HG03439 (cell line): ENCODE measurements at regions not wholly inside any gene's neighbourhood (a gene's known extent, or its start where the extent isn't known, plus 50 kb on each side); places are given as distances from the start of the nearest gene placed in this dataset.
A peak's percentile ranks its signal among the peaks of the same experiment; 100 is the strongest.
"Not testable (repeated sequence)": the region's sequence is repeated elsewhere in the genome, so short reads cannot be mapped to it uniquely, and the experiment has no call there.

Experiments used
- ATAC-seq: cut with Tn5 transposase; IDR thresholded peaks from one replicate; pipeline ENCODE4 v1.9.1; 2021; ENCODE audit warnings: mild to moderate bottlenecking, moderate library complexity; ENCODE audit not compliant: unreplicated experiment

DNA sequence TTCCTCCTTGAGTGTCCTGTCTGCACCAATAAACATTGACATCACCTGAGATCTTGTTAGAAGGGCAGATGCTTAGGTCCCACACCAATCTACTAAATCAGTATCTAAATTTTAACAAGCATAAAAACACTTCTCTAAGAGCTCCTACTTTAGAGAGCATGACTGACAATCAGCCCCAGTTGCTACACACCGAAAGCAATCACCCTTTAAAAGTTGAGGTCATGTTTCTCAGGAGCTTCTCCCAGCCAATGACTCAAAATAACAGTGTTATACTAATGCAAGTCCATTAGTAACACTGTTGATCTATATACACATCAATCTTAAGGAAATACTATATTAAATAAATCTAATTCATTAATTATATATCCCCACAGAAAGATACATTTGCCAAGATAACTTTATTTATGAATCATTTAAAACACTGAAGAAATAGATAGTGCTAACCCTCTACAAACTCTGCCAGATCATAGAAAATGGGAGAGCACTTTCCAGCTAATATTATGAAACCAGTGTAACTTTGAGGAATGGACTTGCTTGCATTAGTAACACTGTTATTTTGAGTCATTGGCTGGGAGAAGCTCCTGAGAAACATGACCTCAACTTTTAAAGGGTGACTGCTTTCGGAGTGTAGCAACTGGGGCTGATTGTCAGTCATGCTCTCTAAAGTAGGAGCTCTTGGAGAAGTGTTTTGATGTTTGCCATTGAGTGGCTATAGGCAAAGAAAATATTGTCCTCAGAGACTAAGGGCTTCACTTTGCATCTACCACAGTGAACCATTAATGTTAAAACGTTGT is 109.8 kb upstream of the HDX start:
- no peak for ATAC-seq

DNA sequence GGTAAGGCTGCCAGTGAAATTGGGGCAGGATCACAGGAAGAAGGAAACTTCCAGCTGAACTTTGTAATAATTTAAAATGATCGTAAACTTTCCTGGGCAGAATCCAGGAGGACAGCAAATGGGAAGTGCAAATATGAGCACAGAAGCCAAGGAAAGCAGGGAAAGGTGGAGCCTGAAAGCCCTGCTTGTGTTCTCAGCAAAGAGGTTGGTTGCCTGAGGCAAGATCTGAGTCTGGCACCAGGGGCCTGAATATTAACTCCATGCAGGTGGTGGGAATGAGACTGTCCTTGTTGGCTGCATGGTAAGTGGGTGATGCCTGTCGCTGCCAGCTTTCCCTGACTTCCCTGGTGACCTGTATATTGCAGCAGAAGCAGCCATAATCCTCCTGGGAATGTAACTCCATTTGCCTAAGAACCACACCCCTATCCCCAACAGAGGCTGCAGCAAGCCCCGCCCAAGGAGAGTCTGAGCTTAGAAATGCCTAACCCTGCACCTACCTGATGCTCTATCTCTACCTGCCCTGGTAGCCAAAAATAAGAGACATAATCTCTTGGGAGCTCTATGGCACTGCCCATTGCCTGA is 132.0 kb upstream of the HDX start:
- no peak for ATAC-seq

DNA sequence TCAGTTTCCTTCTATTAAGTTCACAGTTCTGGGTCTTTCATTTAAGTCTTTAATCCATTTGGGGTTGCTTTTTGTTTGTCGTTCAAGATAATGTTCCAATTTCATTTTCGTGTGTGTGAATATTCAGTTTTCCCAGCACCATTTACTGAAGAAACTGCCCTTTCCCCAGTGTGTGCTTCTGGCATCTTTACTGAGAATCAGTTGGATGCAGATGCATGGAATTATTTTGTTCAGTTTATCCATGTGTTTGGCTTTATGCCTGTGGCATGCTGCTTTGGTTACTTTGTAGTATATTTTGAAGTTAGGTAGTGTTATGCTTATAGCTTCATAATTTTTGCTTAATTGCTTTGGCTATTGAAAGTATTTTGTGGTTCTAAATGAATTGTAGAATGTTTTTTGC is 163.8 kb upstream of the HDX start:
- ATAC-seq: no peak

DNA sequence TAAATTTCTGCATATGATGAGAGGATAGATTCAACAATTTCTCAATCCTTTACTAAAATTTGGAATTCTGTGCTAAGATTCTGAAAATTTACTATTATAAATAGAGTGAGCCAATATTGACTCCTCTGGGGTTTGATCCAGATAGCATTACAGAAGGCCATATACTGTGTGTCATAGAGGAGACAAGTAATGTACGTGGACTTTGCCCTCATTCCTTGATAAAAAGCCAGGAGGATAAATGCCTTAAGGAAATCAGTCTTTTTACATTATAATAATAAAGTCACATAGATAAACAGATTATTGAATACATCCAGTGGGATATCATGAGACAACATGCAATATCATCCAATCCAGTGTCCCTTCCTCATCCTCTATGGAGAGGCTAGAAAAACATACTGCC is 188.0 kb upstream of the HDX start:
- ATAC-seq: no peak

DNA sequence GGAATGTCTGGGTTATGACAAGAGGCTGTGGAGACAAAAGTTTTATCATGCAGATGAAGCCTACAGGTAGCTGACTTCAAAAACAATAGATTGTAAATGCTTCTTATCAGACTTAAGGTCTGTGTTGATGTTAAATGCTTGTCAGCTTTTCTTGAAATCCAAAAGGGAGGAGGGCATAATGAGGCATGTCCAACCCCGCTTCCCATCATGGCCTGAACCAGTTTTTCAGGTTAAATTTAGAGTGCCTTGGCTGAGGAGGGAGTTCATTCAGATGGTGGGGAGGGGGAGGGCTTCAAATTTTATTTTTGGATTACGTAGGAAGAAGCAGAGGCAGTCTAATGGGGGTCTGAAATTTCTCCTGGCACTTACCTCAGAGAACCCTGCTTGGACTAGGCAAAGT is 207.7 kb upstream of the HDX start:
- ATAC-seq: no peak

DNA sequence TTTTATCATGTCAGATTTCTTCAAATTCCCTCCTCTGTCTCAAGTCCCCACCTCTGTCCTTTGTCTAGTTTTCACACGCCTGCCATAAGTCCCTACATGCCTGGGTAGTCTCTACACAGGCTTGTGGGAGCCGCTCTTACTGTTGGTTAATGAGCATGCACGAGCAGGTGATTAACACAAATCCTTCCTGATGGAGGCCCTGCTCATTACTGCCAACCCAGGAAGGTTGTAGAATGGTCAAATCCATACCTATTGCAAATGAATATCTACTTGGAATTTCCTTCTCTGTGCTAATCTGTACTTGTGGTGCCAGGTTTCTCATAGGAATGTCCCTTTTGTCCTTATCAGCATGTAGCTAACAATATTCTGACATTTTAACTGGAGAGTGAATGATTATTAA is 208.4 kb upstream of the HDX start:
- no peak for ATAC-seq

DNA sequence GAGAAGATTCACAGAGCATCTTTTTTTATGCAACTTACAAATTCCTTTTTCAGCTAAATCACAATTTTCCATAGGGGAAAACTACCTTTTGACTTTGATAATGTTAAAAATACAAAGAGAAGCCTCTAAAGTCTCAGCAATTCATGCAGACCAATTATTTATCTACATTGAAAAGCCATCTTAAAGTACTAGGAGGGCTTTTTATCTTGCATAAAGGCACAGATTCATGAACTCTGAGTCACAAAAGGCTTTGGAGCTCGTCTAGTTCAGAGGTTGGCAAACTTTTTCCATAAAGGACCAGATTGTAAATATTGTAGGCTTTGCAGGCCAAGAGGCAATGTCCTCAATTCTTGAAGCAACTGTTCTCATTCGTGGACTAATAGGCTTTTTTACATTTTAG is 210.4 kb upstream of the HDX start:
- no peak for ATAC-seq

DNA sequence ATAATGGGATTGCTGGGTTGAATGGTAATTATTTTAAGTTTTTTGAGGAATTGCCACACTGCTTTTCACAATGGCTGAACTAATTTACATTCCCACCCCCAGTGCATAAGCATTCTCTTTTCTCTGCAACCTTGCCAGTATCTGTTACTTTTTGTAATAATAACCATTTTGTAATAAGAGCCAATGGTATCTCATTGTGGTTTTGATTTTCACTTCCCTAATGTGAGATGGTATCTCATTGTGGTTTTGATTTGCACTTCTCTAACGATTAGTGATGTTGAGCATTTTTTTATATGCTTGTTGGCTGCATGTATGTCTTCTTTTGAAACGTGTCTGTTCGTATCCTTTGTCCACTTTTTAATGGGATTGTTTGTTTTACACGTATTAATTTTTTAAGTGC is 213.1 kb upstream of the HDX start:
- ATAC-seq: no peak

DNA sequence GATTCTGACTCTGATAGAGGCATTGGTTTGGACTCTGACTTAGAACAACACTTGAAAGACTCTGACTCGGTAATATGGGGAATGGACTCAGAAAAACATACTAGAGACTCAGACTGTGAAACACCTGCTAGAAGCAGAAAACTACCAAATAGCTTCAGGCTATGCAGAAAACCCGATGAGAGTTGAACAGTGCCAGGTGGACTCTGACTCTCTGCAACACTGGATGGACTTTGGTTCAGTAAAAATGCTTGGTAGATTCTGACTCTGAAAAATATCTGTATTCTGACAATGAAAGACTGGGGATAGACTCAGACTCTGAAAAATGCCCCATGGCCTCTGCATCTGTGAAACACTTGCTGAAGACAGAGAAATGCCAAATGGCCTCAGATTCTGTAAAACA is 215.1 kb upstream of the HDX start:
- no peak for ATAC-seq

DNA sequence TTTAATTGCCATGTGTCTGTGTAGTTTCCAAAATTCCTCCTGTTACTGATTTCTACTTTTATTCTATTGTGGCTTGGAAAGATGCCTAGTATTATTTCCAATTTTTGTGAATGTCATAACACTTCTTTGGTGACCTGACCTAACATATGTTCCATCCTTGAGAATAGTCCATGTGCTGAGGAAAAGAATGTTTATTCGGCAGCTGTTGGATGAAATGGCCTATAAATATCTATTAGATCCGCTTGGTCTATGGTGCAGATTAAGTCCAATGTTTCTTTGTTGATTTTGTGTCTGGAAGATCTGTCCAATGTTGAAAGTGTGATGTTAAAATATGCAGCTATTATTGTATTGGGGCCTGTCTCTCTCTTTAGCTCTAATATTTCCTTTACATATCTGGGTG is 219.2 kb upstream of the HDX start:
- no peak for ATAC-seq

DNA sequence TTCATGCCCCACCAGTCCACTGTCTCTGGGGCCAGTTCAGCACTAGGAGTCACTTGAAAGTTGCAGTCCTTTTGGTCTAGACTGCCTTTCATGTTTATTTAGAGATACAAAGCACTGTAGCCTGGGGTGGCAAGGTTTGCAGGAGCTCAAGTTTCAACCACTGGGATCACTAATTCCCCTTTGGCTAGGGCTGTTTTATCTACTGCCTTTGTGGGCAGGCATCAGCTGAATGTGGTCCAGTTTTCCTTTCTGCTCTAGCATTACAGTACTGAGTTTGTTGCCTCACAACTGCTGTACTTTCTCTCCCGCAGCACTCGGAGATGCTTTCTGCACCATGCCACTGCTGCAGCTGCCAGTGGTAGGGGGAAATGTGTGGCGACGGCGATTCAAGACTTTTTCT is 222.3 kb upstream of the HDX start:
- no peak for ATAC-seq

DNA sequence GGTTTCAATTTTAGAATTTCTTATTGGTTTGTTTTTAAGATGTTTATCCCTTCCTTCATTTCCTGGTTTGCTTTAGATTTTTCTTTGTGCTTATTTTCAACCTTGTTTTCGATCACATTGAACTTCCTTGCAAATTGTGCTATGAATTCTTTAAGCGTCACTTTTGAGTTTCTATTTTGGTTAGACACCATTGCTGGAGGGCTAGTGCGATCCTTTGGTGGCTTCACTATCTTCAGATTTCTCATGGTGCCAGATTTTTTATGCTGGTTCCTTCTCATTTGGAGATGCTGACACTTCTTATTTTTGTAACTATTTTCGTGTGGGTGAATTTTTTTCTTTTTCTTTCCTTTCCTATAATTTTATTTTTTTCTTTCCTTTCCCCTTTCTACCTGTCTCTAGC is 227.2 kb upstream of the HDX start:
- no peak for ATAC-seq

DNA sequence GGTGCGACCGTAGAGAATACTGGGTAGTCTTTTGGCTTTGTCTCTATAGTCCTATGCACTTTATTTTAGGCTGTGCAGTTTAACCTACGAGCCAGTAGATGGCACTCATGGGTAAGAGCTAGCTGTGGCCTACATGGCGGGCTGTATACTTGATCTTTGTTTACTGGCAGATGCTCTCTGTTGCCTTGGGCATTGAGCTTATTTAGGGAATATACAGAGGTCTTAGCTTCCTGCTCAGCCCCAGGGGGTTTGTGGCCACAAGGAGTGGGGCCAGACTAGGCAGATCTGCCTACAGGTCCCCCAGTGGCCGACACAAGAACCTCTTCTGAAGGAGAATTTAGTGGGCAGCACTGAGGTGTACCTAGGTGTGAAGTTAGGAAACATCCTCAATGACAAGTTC is 227.6 kb upstream of the HDX start:
- ATAC-seq: peak; percentile 98

DNA sequence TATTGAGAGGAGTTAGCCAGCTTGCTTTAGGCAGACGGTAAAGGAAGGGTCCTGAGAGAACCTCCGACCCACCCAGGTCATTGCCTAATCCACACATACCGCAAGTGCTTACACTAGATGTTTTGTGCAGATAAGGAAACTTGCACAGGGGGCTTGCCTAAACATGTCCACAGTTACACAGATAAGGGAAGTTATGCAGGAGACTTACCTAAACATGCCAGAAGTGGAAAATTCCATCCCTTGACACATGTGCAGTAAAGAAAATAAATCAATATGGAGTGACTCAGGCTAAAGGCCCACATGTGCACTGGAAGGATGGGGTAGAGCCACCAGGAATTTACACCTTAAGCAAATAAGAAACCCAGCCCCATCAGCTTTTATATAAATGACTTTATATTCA is 232.8 kb upstream of the HDX start:
- ATAC-seq: no peak

DNA sequence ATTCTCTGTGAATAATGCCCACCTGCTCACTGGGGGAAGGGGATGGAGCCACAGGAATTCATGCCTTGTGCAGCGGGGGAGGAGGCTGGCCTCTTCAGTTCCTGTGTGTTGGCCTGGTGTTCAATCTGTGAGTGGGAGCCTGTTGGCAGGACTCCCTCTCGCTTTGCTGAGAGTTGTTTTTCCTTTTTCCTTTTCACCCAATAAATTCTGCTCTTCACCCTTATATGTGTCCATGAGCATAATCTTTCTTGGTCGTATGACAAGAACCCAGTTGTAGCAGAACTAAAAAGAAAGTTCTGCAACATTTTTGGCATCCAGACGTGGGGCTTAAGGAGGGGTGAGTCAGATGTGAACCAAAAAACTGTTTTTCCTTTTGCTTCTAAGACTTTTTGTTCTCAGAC is 235.2 kb upstream of the HDX start:
- ATAC-seq: no peak

DNA sequence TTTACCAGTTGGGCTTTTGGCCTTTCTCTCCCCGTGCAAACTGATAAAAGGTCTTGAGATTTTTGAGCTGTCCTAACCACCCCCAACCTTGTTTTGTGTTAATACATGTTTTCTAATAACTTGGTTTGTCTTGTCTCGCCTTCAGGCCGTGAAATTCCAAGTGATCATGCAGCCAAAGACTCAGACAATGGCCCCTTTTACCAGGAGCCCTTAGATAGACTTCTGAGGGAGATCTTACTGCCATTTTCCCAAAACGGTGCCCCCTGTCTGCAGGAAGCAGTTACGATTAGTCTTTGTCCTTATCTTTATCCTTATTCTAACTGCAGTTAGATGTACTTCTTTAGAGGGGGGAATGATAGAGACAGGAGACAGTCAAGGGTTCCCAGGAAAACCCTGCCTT is 245.3 kb upstream of the HDX start:
- ATAC-seq: no peak

DNA sequence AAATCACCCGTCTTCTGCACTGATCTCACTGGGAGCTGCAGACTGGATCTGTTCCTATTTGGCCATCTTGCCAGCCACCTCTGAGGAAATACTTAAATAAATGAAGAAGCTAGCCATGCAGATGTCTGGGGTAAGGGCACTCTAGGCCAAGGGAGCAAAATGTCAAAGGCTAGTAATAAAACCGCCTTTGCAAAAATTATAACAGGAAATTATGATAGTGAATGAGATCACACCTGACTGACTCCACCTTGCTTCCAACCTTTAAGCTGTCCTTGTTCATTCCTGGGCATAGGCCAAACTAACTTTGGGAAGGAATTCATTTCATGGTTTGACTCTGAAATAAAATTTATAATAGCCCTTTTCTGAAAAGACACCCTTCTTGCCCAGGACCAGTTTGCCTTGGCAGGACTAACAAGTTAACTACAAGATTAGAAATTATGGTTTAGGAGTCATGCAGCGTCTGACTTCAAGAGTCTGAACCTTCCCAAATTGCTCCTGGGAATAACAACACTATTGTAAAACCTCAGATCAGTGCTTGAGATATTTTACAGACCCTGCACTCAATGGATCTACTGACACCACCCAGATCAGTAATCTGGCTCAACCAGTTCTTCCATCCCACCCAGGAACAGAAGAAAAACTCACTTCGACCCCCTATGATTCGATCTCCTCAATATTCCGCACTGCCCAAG is 246.9 kb upstream of the HDX start:
- no peak for ATAC-seq

DNA sequence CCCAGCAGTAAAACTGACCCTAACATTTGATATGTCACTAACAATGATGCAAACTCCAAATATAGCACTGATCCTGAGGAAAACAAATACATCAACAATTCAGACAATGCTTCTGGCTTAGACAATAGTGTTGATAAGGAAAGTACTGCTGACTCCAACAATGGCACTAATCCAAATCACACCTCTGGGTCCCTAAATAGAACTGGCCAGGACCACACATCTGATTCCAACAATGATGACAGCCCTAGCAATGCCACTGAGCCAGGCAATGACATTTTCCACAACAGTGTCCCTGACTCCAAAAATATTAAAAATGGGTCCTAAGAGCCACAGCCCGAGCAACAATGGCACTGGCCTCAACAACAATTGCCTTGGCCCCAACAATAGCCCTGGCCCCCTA is 243.1 kb upstream of the APOOL start:
- no peak for ATAC-seq

DNA sequence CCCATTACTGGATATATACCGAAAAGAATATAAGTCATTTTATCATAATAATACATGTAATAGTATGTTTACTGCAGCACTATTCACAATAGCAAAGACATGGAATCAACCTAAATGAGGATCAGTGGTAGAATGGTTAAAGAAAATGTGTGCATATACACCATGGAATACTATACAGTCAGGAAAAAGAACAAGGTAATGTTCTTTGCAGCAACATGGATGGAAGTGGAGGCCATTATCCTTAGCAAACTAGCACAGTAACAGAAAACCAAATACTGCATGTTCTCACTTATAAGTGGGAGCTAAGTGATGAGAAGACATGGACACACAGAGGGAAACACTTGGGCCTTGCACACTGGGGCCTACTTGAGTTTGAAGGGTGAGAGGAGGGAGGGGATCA is 207.4 kb upstream of the APOOL start:
- ATAC-seq: no peak

DNA sequence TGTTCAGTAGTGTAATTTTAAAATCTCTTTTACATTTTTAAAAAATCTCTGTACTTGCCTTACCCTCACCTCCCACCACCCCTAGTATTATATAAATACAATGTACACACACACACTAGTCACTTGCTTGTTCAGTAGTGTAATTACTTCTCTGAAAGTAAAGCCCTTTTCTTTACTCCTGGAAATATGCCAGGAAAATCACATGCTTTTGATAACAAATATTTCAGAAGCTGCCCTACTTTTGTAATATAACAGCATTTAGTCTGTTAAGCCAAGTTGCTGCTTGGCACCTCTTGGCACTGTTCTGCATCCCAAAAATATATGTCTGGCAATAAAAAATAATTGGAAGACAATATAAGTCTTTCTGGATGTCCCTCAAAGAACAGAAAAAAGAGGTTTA is 172.8 kb upstream of the APOOL start:
- ATAC-seq: no peak

DNA sequence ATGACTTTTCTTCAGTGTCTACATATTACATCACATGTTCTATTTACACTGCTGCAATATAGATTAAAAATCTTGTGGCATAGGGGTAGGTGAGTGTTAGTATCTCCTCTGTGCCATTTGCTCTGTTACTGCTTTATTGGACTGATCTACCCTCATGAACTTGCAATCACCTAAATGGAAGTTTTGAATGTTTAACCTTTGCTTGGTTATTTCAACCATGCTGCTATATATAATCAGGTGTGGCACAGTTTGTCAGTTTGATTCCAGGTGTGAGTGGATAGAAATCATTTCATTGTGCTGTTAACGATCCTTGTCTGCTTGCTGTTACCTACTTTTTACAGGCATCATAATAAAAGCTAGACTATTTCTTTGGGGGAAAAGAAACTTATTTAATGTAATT is 157.1 kb upstream of the APOOL start:
- not testable (repeated sequence) for ATAC-seq

DNA sequence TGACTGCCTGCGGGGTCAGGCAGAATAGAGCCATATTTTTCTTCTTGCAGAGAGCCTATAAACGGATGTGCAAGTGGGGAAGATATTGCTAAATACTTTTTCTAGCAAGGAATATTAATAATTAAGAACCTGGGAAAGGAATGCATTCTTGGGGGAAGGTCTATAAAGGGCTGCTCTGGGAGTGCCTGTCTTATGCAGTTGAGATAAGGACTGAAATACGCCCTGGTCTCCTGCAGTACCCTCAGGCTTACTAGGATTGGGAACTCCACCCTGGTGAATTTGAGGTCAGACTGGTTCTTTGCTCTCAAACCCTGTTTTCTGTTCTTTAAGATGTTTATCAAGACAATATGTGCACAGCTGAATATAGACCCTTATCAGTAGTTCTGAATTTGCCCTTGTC is 152.5 kb upstream of the APOOL start:
- not testable (repeated sequence) for ATAC-seq
